ENCODE measurements at regions not wholly inside any gene's neighbourhood (a gene's known extent, or its start where the extent isn't known, plus 50 kb on each side); places are given as distances from the start of the nearest gene placed in this dataset.

- DNase-seq: no peak
Observed at GRCh38 chr15:69747193-69747592, 294.6 kb downstream of the RPLP1 start.

GRCh38 chr15:69748131-69748530 is 295.5 kb downstream of the RPLP1 start:
- DNase-seq: no peak

GRCh38 chr15:69748576-69749185 is 296.1 kb downstream of the RPLP1 start:
- no peak for DNase-seq

- DNase-seq: no peak
Observed at GRCh38 chr15:69749274-69749673, 296.7 kb downstream of the RPLP1 start.

GRCh38 chr15:69749797-69750196 is 297.2 kb downstream of the RPLP1 start:
- DNase-seq: no peak

GRCh38 chr15:69750253-69750652 is 297.6 kb downstream of the RPLP1 start:
- DNase-seq: no peak

- DNase-seq: no peak
Observed at GRCh38 chr15:69751147-69751546, 298.5 kb downstream of the RPLP1 start.

GRCh38 chr15:69751566-69751965 is 298.9 kb downstream of the RPLP1 start:
- DNase-seq: peak; percentile 53

- no peak for DNase-seq
Observed at GRCh38 chr15:69753867-69754266, 301.2 kb downstream of the RPLP1 start.

GRCh38 chr15:69754313-69754712 is 301.7 kb downstream of the RPLP1 start:
- DNase-seq: no peak

GRCh38 chr15:69755551-69756310 is 303.1 kb downstream of the RPLP1 start:
- no peak for DNase-seq

GRCh38 chr15:69756440-69756839 is 303.8 kb downstream of the RPLP1 start:
- no peak for DNase-seq

GRCh38 chr15:69757186-69757585 is 304.6 kb downstream of the RPLP1 start:
- DNase-seq: no peak

GRCh38 chr15:69758291-69758771 is 305.7 kb downstream of the RPLP1 start:
- no peak for DNase-seq

- peak; percentile 56 for DNase-seq
Observed at GRCh38 chr15:69758810-69759790, 306.5 kb downstream of the RPLP1 start.

- no peak for DNase-seq
Observed at GRCh38 chr15:69760258-69760845, 307.7 kb downstream of the RPLP1 start.

- peak; percentile 98 for DNase-seq
Observed at GRCh38 chr15:69760890-69761568, 308.4 kb downstream of the RPLP1 start.

GRCh38 chr15:69762373-69763148 is 309.9 kb downstream of the RPLP1 start:
- no peak for DNase-seq

- DNase-seq: no peak
Observed at GRCh38 chr15:69763831-69764230, 311.2 kb downstream of the RPLP1 start.

GRCh38 chr15:69766156-69766555 is 313.5 kb downstream of the RPLP1 start:
- DNase-seq: no peak

GRCh38 chr15:69767191-69767590 is 314.6 kb downstream of the RPLP1 start:
- DNase-seq: no peak

Measured in fibroblast of skin of abdomen (primary cell).